GM12891 (cell line): ENCODE measurements at regions not wholly inside any gene's neighbourhood (a gene's known extent, or its start where the extent isn't known, plus 50 kb on each side); places are given as distances from the start of the nearest gene placed in this dataset.

Source experiments
- DNase-seq: peaks from one replicate; pipeline ENCODE4 v3.0.0; 2011; ENCODE audit warnings: low spot score; ENCODE audit not compliant: insufficient read length
- FAIRE-seq: peaks from 2 replicates; lab custom pipeline; 2011; peaks lifted over from hg19 to GRCh38; lab: Jason Lieb, UNC
- PAX5 ChIP-seq: IDR thresholded peaks from 2 replicates; pipeline ENCODE4 v1.6.1; 2011; ENCODE audit warnings: low read length, moderate library complexity, mild to moderate bottlenecking; ENCODE audit not compliant: insufficient read depth, severe bottlenecking
- POLR2A ChIP-seq: IDR thresholded peaks from 2 replicates; pipeline ENCODE4 v1.6.1; 2011; ENCODE audit warnings: low read depth, low read length, control low read depth
- POLR2AphosphoS5 ChIP-seq: IDR thresholded peaks from 2 replicates; pipeline ENCODE4 v1.6.1; 2011; ENCODE audit warnings: low read depth, low read length, control low read depth
- POU2F2 ChIP-seq: IDR thresholded peaks from 2 replicates; pipeline ENCODE4 v1.6.1; 2011; ENCODE audit warnings: low read depth, mild to moderate bottlenecking, control low read depth, low read length, moderate library complexity
- SPI1 ChIP-seq: IDR thresholded peaks from 2 replicates; pipeline ENCODE4 v1.6.1; 2011; ENCODE audit warnings: low read depth, low read length, control low read depth
- TAF1 ChIP-seq: IDR thresholded peaks from 2 replicates; pipeline ENCODE4 v1.6.1; 2011; ENCODE audit warnings: low read depth, low read length, control low read depth

DNA sequence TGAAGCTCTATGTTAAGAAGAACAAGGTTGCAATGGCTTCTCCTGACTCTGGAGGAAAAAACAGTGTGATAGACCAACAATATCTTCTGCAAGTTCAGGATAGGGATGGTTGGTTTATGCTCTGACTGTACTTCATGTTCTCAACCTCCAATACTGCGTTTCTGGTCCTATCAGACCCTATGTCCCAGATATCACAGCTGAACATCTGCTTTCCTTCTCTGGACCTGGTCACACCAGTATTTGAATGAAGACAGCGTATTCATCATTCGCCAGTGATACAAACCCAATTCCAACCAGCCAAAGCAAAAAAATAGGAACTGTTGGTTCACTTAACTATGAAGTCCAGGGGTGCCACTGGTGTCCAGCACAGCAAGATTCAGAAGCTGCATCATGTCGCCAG is 124.5 kb upstream of the KLF3 start:
- DNase-seq (no peak), FAIRE-seq (no peak)
- TF ChIP-seq PAX5: no peak
- no peak for TF ChIP-seq POU2F2
- no peak for TF ChIP-seq SPI1
- TF ChIP-seq TAF1: no peak
- no peak for TF ChIP-seq POLR2A
- TF ChIP-seq POLR2AphosphoS5: no peak

DNA sequence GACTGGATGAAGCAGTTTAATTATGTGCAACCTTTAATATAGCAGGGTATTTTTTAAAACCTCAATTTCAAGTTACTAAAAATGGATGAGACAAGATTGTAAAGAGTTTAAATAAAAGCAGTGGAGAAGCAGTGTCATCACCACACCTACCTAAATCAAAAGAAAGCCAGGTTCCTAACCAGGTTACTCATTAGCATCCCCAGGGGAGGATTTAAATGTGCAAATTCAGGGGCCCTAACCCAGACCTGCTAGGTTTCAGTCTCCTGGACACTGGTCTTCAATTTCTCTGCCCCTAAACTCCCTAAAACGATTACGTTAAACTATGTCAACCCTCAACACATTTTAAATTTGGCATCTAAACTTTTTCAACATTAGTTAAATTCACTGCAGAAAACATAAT is 116.9 kb upstream of the KLF3 start:
- TF ChIP-seq POLR2A (no peak), POLR2AphosphoS5 (no peak), TAF1 (no peak), POU2F2 (no peak), SPI1 (no peak), PAX5 (no peak)
- no peak for DNase-seq
- no peak for FAIRE-seq

DNA sequence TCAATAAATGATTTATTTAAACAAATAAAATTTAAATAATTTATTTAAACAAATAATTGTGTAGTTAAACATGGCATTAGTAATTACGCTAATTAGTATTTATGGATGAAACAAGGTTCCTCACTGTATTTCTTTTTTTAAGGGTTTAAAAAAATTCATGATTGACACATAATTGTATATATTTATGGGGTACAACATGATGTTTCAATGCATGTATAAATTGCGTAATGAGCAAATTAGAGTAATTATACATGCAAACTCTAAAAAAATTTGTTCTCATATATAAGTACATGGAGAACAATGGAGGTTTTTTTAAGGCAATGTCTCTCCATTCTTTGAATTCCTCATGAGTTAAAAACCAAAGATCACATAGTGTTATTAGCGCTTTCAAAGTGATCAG is 115.7 kb upstream of the KLF3 start:
- FAIRE-seq: no peak
- DNase-seq: no peak
- TF ChIP-seq PAX5 (no peak), POLR2A (no peak), POU2F2 (no peak)

DNA sequence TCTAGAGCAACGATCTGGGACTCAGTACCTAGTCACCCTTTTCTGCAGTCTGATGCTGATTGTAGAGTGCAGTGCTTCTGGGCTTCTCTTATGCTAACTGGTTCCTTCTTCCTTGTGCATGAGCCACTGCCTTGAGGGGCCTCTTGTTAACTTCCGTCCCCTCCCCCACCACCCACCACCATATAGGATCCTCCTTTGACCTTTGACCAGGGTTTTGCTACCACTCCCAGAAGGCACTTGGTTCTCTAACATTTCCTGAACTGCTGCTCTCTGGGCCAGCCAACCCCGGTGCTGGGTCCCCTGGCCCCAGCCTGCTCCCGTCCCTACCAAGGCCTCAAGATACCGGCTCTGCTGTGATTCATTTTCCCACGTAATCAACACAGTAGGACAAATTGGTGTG is 104.6 kb upstream of the KLF3 start:
- no peak for DNase-seq
- no peak for FAIRE-seq
- TF ChIP-seq POLR2AphosphoS5: no peak
- TF ChIP-seq POU2F2: no peak

DNA sequence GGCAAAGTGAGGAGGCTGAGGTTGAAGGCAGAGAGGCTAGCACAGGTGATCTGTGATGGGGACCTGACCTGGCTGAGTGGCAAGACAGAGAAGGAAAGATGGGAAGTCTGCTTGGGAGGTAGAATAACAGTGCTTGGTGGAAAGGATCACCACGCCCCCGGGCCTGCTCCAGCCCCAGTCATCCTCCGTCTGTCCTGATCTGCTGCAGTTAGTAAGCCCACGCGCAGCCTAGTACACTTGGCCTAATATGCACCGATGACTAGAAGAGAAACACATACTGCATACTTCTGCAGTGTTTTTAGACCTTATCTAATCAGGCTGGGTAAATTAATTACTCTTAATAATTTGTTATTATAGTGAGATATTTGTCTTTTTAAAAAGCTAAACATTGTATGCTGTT is 103.7 kb upstream of the KLF3 start:
- DNase-seq: no peak
- TF ChIP-seq POLR2AphosphoS5 (no peak), TAF1 (no peak), SPI1 (no peak), POLR2A (no peak), POU2F2 (no peak), PAX5 (no peak)
- FAIRE-seq: no peak

DNA sequence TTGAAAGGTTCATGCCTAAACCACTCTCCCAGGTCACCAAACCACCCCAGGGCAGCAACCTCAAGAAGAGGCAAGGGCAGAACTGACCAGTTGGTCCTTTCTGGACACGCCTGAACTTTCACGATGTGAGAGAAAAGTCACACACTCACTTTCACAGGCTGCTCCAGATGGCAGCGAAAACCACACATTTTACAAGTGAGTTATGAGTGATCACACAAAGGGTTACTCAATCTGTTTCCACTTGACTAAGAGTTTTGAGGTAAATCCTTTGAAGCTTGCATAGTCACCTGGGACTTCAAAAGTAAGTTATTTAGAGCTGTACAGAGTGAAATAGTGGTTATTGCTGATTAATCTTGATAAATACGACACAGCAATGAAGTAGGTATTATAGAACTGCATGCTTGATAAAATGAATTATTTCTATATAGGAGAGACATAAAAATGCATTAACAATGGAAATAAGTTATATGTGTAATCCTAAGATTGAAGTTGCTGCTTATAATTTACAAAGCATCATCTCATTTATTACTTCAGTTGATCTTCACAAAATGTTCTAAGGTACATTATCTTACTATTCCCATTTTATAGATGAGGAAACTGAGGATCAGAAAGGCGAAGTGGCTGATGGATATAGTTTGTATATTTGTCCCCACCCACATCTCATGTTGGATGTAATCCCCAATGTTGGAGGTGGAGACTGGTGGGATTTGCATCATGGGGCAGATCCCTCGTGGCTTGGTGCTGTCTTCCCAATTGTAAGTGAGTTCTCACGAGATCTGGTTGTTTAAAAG is 103.0 kb upstream of the KLF3 start:
- DNase-seq: peak; percentile 36
- TF ChIP-seq POLR2AphosphoS5 (no peak), POLR2A (no peak), SPI1 (no peak), PAX5 (peak; percentile 25), POU2F2 (0 out of 2 replicates have a peak, but pooled peaks have one; percentile 41), TAF1 (no peak)
- peak; percentile 84 for FAIRE-seq

DNA sequence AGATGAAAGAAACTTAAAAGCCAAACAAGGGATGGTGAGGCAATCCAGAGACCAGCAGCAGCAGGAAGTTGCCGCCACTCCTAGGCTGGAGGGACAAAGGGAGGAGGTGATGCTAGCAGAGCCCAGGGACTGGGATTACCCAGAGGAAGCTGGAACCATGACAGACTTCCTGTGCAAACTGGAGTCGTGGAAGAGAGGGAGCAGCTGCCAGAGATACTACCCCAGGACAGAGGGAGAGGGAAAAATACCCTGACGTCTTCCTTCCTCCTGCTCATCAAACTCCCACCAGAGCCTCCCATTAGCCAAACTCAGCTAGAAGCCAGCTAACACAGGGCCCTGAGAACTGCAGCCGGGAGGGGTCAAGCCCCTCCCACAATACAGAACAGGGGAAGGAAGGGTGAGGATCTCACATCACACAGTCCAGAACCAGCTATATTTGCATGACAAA is 101.2 kb upstream of the KLF3 start:
- no peak for TF ChIP-seq POU2F2
- no peak for TF ChIP-seq POLR2A
- no peak for TF ChIP-seq PAX5
- no peak for TF ChIP-seq TAF1
- TF ChIP-seq POLR2AphosphoS5: no peak
- TF ChIP-seq SPI1: no peak
- FAIRE-seq (peak; percentile 26), DNase-seq (peak; percentile 19)

DNA sequence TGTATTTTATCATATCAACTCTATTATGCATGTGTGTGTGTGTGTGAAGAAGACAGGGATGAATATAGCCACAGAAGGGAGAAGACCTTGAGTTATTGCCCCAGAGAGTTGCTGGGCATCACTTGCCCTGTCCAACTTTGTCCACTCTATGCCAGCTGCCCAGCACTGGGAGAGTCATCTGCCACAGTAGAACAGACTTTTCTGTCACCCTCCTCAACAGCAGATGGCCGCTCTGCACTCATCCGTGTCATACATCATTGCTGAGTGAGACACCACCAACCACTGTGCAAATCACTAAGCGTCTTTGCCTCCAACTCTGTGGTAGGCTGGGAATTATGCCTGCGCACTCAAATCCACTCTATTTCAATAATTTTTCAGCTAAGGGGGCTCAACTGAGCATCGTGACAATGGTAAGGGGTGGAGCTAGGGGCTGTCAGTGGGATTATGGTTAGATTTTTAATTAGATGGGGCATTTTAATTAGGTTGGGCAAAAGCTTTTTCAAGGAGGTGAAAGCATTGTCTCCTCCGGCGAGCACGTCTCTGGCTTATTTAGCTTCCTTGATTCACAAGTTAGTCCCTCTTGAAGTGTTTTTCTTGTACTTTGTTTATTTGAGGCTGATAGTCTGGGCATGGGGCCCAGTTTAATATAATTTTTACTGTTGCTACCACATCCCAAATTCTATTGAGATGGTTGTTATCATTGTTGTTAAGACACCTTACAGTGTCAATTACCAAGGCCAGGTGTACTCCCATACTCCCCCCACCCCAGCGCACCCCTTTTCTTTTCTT is 100.1 kb upstream of the KLF3 start:
- DNase-seq (no peak), FAIRE-seq (no peak)
- TF ChIP-seq POLR2AphosphoS5 (no peak), SPI1 (no peak), TAF1 (no peak), POU2F2 (no peak), PAX5 (no peak), POLR2A (no peak)

DNA sequence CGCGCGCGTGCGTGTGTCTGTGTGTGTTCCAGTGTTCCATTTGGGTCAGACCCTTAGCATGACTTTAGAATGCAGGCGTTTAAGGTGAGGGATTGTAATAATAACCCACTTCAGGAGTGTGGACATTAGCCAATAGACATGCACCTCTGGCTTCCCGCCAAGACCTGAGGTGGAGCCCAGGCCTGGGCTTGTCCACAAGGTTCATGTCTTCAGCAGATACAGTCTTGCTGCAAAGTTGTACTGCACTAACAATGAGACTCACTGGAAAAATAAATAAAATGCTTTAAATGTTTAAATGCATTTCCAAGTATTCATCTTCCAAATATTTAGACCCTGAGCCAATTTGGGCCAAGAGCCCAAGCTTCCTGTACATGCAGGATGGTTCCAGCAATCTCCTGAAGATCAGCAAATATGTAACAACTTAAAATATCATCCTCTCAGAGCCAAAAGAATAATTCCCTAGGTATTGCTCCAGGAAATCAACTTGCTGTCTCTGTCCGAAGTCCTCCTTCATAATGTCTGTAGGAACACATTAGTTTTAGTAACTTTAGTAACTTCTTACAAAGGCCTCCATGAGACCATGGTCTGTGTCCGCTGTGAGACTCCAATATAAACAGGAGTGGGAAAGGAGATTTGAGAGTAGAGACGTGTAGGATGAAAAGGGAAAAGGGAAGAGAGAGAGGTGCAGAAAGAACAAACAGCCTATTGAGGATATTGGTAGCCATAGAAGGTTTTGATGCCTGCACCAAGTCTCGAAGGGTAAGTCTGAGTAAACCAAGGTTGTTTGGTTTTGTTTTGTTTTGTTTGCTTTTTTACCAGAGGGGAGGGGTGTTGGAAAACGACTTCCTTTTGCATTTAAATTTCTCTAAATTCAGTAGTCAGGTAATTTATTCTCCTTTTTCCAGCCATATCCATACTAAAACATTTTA is 98.5 kb upstream of the KLF3 start:
- no peak for TF ChIP-seq SPI1
- TF ChIP-seq PAX5: no peak
- no peak for TF ChIP-seq POU2F2
- TF ChIP-seq POLR2AphosphoS5: no peak
- no peak for FAIRE-seq
- no peak for DNase-seq
